Upper lobe of left lung (tissue), 6 donors: ENCODE measurements at regions not wholly inside any gene's neighbourhood (a gene's known extent, or its start where the extent isn't known, plus 50 kb on each side); places are given as distances from the start of the nearest gene placed in this dataset.

Source experiments
- ATAC-seq, 2 donors: fragments of 200-7000 bp; cut with Tn5 transposase; one replicate each; pipeline ENCODE4 v1.9.1; 2022; ENCODE audit warnings: mild to moderate bottlenecking in 2 of 2, moderate library complexity in 2 of 2; ENCODE audit not compliant: low FRiP score in 2 of 2
- DNase-seq, 2 donors: peaks; one replicate each; pipeline ENCODE4 v3.0.0-alpha.2; 2019 to 2020
- H3K27ac ChIP-seq, 4 donors: fragments of 200-600 bp; sonication (generic); one replicate each; pipeline ENCODE4 v1.5.1; 2016 to 2019
- H3K27me3 ChIP-seq, 4 donors: fragments of 200-600 bp; sonication (generic); one replicate each; pipeline ENCODE4 v1.5.1; 2017 to 2019
- H3K36me3 ChIP-seq, 4 donors: fragments of 200-600 bp; sonication (generic); one replicate each; pipeline ENCODE4 v1.5.1; 2016 to 2019
- H3K4me1 ChIP-seq, 4 donors: fragments of 200-600 bp; sonication (generic); one replicate each; pipeline ENCODE4 v1.5.1; 2018 to 2019
- H3K4me3 ChIP-seq, 4 donors: fragments of 200-600 bp; sonication (generic); one replicate each; pipeline ENCODE4 v1.5.1; 2017 to 2019; ENCODE audit warnings: mild to moderate bottlenecking in 2 of 4, moderate library complexity in 1 of 4
- H3K9me3 ChIP-seq, 4 donors: fragments of 200-600 bp; sonication (generic); one replicate each; pipeline ENCODE4 v1.5.1; 2018 to 2019
- CTCF ChIP-seq, 6 experiments: fragments of 450-650 bp in 4 of 6; fragments of 200-600 bp in 2 of 6; sonication (generic) in 2 of 6; IDR thresholded peaks; one replicate each; pipeline ENCODE4 v1.5.1; 2016 to 2019; ENCODE audit warnings: antibody characterized with exemption in 6 of 6
- EP300 ChIP-seq, 4 donors: sonication (generic); formaldehyde crosslinking; IDR thresholded peaks; one replicate each; pipeline ENCODE4 v1.5.1; 2017; ENCODE audit warnings: antibody characterized with exemption in 4 of 4, control low read depth in 2 of 4
- POLR2A ChIP-seq, 4 donors: fragments of 450-650 bp; IDR thresholded peaks; one replicate each; pipeline ENCODE4 v1.5.1; 2016 to 2017; ENCODE audit warnings: antibody characterized with exemption in 4 of 4, mild to moderate bottlenecking in 2 of 4
- POLR2AphosphoS5 ChIP-seq, 2 donors: sonication (generic); formaldehyde crosslinking; IDR thresholded peaks; one replicate each; pipeline ENCODE4 v1.5.1; 2017; ENCODE audit warnings: antibody characterized with exemption in 2 of 2
- WGBS, 2 donors: methylation state at CpG; one replicate each; pipeline ENCODE4 v1.1.5; 2017 to 2018; 5-methylcytosine and 5-hydroxymethylcytosine counted together
- donor health status: DM: no; HTN: no; CAD: no; lungs with moderate emphysema.
- donor health status: DM: no; HTN: yes; CAD: no; lungs with severe emphysema.

- no peak for DNase-seq
- Histone ChIP-seq H3K27me3 (no peaks in the 10 kb centered on the region), H3K27ac (no peak overlapping the region), H3K9me3 (no peaks in the 10 kb centered on the region), H3K4me3 (no peak overlapping the region), H3K36me3 (no peaks in the 10 kb centered on the region), H3K4me1 (no peaks in the 10 kb centered on the region)
- TF ChIP-seq POLR2A (IDR thresholded peaks at IDR 0.05) (no peak), POLR2AphosphoS5 (IDR thresholded peaks at IDR 0.05) (no peak), EP300 (IDR thresholded peaks at IDR 0.05) (no peak), CTCF (IDR thresholded peaks at IDR 0.05) (no peak)
- WGBS, 2 donors = 62 to 66% methylated on average over 1 of the region's 1 CpG
- no peak for ATAC-seq
These were observed 330.1 kb downstream of the HDGFL1 start for GRCh38 chr6:22899426-22899825.

- H3K9me3 ChIP-seq = no peaks in the 10 kb centered on the region
- H3K27ac ChIP-seq = no peak overlapping the region
- H3K4me3 ChIP-seq = no peak overlapping the region
- no peaks in the 10 kb centered on the region for H3K4me1 ChIP-seq
- H3K27me3 ChIP-seq = no peaks in the 10 kb centered on the region
- DNase-seq (no peak), ATAC-seq (no peak)
- 85 to 86% methylated on average over 3 of the region's 3 CpGs for WGBS, 2 donors
- no peaks in the 10 kb centered on the region for H3K36me3 ChIP-seq
- TF ChIP-seq POLR2AphosphoS5 (IDR thresholded peaks at IDR 0.05) (no peak), EP300 (IDR thresholded peaks at IDR 0.05) (no peak), POLR2A (IDR thresholded peaks at IDR 0.05) (no peak), CTCF (IDR thresholded peaks at IDR 0.05) (no peak)
These were observed 334.5 kb downstream of the HDGFL1 start for GRCh38 chr6:22903826-22904225.

- WGBS, 2 donors = 61 to 67% methylated on average over 5 of the region's 5 CpGs
- Histone ChIP-seq H3K9me3 (no peaks in the 10 kb centered on the region), H3K4me1 (no peaks in the 10 kb centered on the region), H3K4me3 (no peak overlapping the region), H3K27me3 (no peaks in the 10 kb centered on the region), H3K36me3 (no peaks in the 10 kb centered on the region), H3K27ac (no peak overlapping the region)
- no peak for TF ChIP-seq POLR2A (IDR thresholded peaks at IDR 0.05)
- TF ChIP-seq POLR2AphosphoS5 (IDR thresholded peaks at IDR 0.05) = no peak
- no peak for TF ChIP-seq CTCF (IDR thresholded peaks at IDR 0.05)
- no peak for TF ChIP-seq EP300 (IDR thresholded peaks at IDR 0.05)
- no peak for ATAC-seq
- no peak for DNase-seq
These were observed 335.1 kb downstream of the HDGFL1 start for GRCh38 chr6:22904431-22904830.

GRCh38 chr6:22906091-22906549 lies 336.8 kb downstream of the HDGFL1 start:
- DNase-seq = no peak
- peak; percentile 57 to 71 for ATAC-seq

More at GRCh38 chr6:22906091-22906549, 336.8 kb downstream of the HDGFL1 start:
- H3K27ac ChIP-seq = no peak overlapping the region
- 48 to 57% methylated on average over 3 of the region's 3 CpGs for WGBS, 2 donors
- no peaks in the 10 kb centered on the region for H3K4me1 ChIP-seq
- H3K36me3 ChIP-seq = no peaks in the 10 kb centered on the region
- no peak overlapping the region for H3K4me3 ChIP-seq
- H3K9me3 ChIP-seq = no peaks in the 10 kb centered on the region
- H3K27me3 ChIP-seq = no peaks in the 10 kb centered on the region
- TF ChIP-seq POLR2AphosphoS5 (IDR thresholded peaks at IDR 0.05) (no peak), CTCF (IDR thresholded peaks at IDR 0.05) (peak in 4 of 6 experiments; percentile 24 to 44 (median 42))
